ENCODE measurements at regions not wholly inside any gene's neighbourhood (a gene's known extent, or its start where the extent isn't known, plus 50 kb on each side); places are given as distances from the start of the nearest gene placed in this dataset.

DNA sequence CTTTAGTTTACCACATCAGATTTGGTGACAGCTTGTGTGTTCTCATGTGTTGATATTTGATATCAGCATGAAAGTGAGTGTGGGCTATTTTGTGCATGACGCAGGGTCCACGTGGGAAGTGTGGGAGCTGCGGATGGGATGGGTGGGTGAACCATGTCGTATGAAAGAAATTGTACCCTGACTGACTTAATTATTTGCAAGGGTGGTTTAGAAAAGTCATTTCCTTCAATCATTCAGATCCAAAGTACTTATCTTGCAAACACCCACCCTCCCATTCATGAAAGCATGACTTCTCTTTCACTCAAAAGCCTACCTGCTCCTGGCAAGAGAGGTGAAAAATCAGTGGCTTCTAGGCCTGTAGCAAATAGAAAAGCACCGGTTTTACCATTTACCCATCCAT lies 91.8 kb upstream of the BACH2 start:
- FAIRE-seq: no peak
- Histone ChIP-seq H3K27ac (ENCODE audit: insufficient read depth, low read depth, low read length) (no peak overlapping the region), H4K20me1 (replicated peaks; ENCODE audit: control insufficient read depth, extremely low read depth, insufficient read depth, low read length) (no peaks in the 10 kb centered on the region), H3K27me3 (ENCODE audit: control insufficient read depth in 2 of 2, insufficient read depth in 2 of 2, low read length in 2 of 2) (peaks cover 18 to 22% of the 10 kb centered on the region in 2 experiments), H3K9me1 (replicated peaks; ENCODE audit: control insufficient read depth, extremely low read depth, insufficient read depth, low read length) (no peaks in the 10 kb centered on the region), H3K4me2 (ENCODE audit: insufficient read depth, low read length) (no peak overlapping the region), H3K9me3 (replicated peaks; ENCODE audit: control insufficient read depth, insufficient read depth, low read length) (no peaks in the 10 kb centered on the region), H2AFZ (ENCODE audit: low read depth, low read length) (no peak overlapping the region), H3K36me3 (ENCODE audit: control insufficient read depth in 2 of 2, extremely low read depth in 1 of 2, insufficient read depth in 2 of 2, low read length in 2 of 2) (no peaks in the 10 kb centered on the region), H3K4me3 (replicated peaks in 1 of 3; ENCODE audit: insufficient read depth in 1 of 3, low read depth in 1 of 3, low read length in 3 of 3) (no peak overlapping the region), H3K9ac (replicated peaks; ENCODE audit: extremely low read depth, insufficient read depth, low read length) (no peak overlapping the region), H3K4me1 (ENCODE audit: control insufficient read depth, extremely low read depth, insufficient read depth, low read length) (no peaks in the 10 kb centered on the region), H3K79me2 (ENCODE audit: control insufficient read depth, insufficient read depth, low read length) (no peaks in the 10 kb centered on the region)
- BruUV-seq (replicated peaks): no TSS peak
- dilution Hi-C loops (cut with MboI; ENCODE audit: extremely low pct_ligation_motif_present, low sequenced_read_pairs) (no loop called here), intact Hi-C loops (cut with micrococcal nuclease) (no loop called here)
- TF ChIP-seq MYC (IDR thresholded peaks at IDR 0.05; ENCODE audit: low read depth, low read length): no peak
- no peak for TF ChIP-seq POLR2AphosphoS5 (IDR thresholded peaks at IDR 0.05; ENCODE audit: insufficient read depth, low read depth, low read length)
- TF ChIP-seq POLR2A (IDR thresholded peaks at IDR 0.05; ENCODE audit: low read depth, low read length): no peak
- no peak for DNase-seq (ENCODE audit: low read depth, low spot score)
- ChIA-PET CTCF (interaction anchor here (1.0 kb wide), 1 partner anchor 11 kb away, joined by 5 read pairs; no protein-coding TSS in a partner anchor), POLR2A (no interaction called here)

DNA sequence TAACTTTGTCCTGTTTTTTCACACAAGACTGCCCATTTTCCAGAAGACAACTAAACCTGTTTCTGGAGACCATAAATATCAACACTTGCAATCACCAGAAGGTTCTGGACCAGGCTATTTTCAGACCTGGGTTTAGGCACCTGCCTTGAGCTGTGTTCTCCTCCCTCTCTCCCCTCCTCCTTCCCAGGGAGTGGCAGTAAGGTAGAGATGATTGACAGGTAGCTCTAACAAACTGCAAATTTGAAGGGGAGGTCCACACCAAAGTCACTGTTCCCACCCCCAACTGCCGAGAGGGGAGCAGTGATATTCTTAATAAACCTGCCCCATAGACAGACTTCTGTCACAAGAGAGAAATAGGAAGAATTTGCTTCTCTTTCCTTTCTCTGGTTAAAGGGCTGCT lies 91.2 kb upstream of the BACH2 start:
- no peaks in the 10 kb centered on the region for H3K9me3 ChIP-seq (replicated peaks; ENCODE audit: control insufficient read depth, insufficient read depth, low read length)
- no peak overlapping the region for H2AFZ ChIP-seq (ENCODE audit: low read depth, low read length)
- H3K4me2 ChIP-seq (ENCODE audit: insufficient read depth, low read length): no peak overlapping the region
- no peaks in the 10 kb centered on the region for H3K4me1 ChIP-seq (ENCODE audit: control insufficient read depth, extremely low read depth, insufficient read depth, low read length)
- no peak overlapping the region for H3K4me3 ChIP-seq (replicated peaks in 1 of 3; ENCODE audit: insufficient read depth in 1 of 3, low read depth in 1 of 3, low read length in 3 of 3)
- H4K20me1 ChIP-seq (replicated peaks; ENCODE audit: control insufficient read depth, extremely low read depth, insufficient read depth, low read length): no peaks in the 10 kb centered on the region
- intact Hi-C loops (cut with micrococcal nuclease) (no loop called here), dilution Hi-C loops (cut with MboI; ENCODE audit: extremely low pct_ligation_motif_present, low sequenced_read_pairs) (no loop called here)
- no peak overlapping the region for H3K27ac ChIP-seq (ENCODE audit: insufficient read depth, low read depth, low read length)
- no peaks in the 10 kb centered on the region for H3K79me2 ChIP-seq (ENCODE audit: control insufficient read depth, insufficient read depth, low read length)
- BruUV-seq (replicated peaks): no TSS peak
- FAIRE-seq (no peak), DNase-seq (ENCODE audit: low read depth, low spot score) (no peak)
- H3K36me3 ChIP-seq (ENCODE audit: control insufficient read depth in 2 of 2, extremely low read depth in 1 of 2, insufficient read depth in 2 of 2, low read length in 2 of 2): no peaks in the 10 kb centered on the region
- ChIA-PET POLR2A (no interaction called here), CTCF (interaction anchor here (2.0 kb wide), 1 partner anchor 447 kb away, joined by 8 read pairs; no protein-coding TSS in a partner anchor)
- no peaks in the 10 kb centered on the region for H3K9me1 ChIP-seq (replicated peaks; ENCODE audit: control insufficient read depth, extremely low read depth, insufficient read depth, low read length)
- H3K9ac ChIP-seq (replicated peaks; ENCODE audit: extremely low read depth, insufficient read depth, low read length): no peak overlapping the region
- TF ChIP-seq EZH2 (IDR thresholded peaks at IDR 0.05; ENCODE audit: borderline replicate concordance, low read depth, low read length, severe bottlenecking) (no peak), GATA2 (IDR thresholded peaks at IDR 0.05; ENCODE audit: insufficient read depth, insufficient read length, low read depth, low read length) (no peak), POLR2A (IDR thresholded peaks at IDR 0.05; ENCODE audit: low read depth, low read length) (no peak), JUN (IDR thresholded peaks at IDR 0.05; ENCODE audit: borderline replicate concordance, insufficient read depth, insufficient read length, low read depth) (no peak), MYC (IDR thresholded peaks at IDR 0.05; ENCODE audit: low read depth, low read length) (no peak)
- TF ChIP-seq, protein P1, sequence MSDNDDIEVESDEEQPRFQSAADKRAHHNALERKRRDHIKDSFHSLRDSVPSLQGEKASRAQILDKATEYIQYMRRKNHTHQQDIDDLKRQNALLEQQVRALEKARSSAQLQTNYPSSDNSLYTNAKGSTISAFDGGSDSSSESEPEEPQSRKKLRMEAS (IDR thresholded peaks at IDR 0.05; ENCODE audit: insufficient read depth, insufficient read length): no peak
- TF ChIP-seq, protein P2, sequence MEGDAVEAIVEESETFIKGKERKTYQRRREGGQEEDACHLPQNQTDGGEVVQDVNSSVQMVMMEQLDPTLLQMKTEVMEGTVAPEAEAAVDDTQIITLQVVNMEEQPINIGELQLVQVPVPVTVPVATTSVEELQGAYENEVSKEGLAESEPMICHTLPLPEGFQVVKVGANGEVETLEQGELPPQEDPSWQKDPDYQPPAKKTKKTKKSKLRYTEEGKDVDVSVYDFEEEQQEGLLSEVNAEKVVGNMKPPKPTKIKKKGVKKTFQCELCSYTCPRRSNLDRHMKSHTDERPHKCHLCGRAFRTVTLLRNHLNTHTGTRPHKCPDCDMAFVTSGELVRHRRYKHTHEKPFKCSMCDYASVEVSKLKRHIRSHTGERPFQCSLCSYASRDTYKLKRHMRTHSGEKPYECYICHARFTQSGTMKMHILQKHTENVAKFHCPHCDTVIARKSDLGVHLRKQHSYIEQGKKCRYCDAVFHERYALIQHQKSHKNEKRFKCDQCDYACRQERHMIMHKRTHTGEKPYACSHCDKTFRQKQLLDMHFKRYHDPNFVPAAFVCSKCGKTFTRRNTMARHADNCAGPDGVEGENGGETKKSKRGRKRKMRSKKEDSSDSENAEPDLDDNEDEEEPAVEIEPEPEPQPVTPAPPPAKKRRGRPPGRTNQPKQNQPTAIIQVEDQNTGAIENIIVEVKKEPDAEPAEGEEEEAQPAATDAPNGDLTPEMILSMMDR (IDR thresholded peaks at IDR 0.05; ENCODE audit: extremely low read depth in 1 of 2, insufficient read depth in 1 of 2, low read depth in 1 of 2, low read length in 2 of 2): no peak
- peaks cover 16 to 26% of the 10 kb centered on the region in 2 experiments for H3K27me3 ChIP-seq (ENCODE audit: control insufficient read depth in 2 of 2, insufficient read depth in 2 of 2, low read length in 2 of 2)

Data from endothelial cell of umbilical vein (primary cell).